Fibroblast of villous mesenchyme (primary cell): ENCODE measurements at regions not wholly inside any gene's neighbourhood (a gene's known extent, or its start where the extent isn't known, plus 50 kb on each side); places are given as distances from the start of the nearest gene placed in this dataset.
A peak's percentile ranks its signal among the peaks of the same experiment; 100 is the strongest.
"Not testable (repeated sequence)": the region's sequence is repeated elsewhere in the genome, so short reads cannot be mapped to it uniquely, and the experiment has no call there.

ENCODE experiments used
- DNase-seq: peaks from one replicate; pipeline ENCODE4 v3.0.0-alpha.2; 2010; ENCODE audit warnings: low read depth
- H3K4me3 ChIP-seq: 2 replicates; pipeline ENCODE4 v1.5.1; 2011; ENCODE audit warnings: low read depth, mild to moderate bottlenecking, low read length
- CTCF ChIP-seq: IDR thresholded peaks from 2 replicates; pipeline ENCODE4 v1.5.1; 2012; ENCODE audit warnings: low read depth, mild to moderate bottlenecking, low read length; ENCODE audit not compliant: insufficient read depth

- no peak overlapping the region for H3K4me3 ChIP-seq
- no peak for TF ChIP-seq CTCF
- peak; percentile 32 for DNase-seq
These were observed 232.8 kb upstream of the HDX start for GRCh38 chrX:84735025-84735424.

- peak; percentile 18 for DNase-seq
- no peak for TF ChIP-seq CTCF
- no peak overlapping the region for H3K4me3 ChIP-seq
These were observed 235.2 kb upstream of the HDX start for GRCh38 chrX:84737471-84737871.

GRCh38 chrX:84747516-84747915, 245.3 kb upstream of the HDX start:
- no peak for DNase-seq
- no peak for TF ChIP-seq CTCF
- H3K4me3 ChIP-seq = no peak overlapping the region

- no peak overlapping the region for H3K4me3 ChIP-seq
- no peak for TF ChIP-seq CTCF
- no peak for DNase-seq
These were observed 246.9 kb upstream of the HDX start for GRCh38 chrX:84748965-84749656.

- H3K4me3 ChIP-seq = no peak overlapping the region
- DNase-seq = no peak
These were observed 243.1 kb upstream of the APOOL start for GRCh38 chrX:84760560-84760959.

GRCh38 chrX:84796321-84796720, 207.4 kb upstream of the APOOL start:
- no peak overlapping the region for H3K4me3 ChIP-seq
- no peak for TF ChIP-seq CTCF
- no peak for DNase-seq

More at GRCh38 chrX:84760560-84760959, 243.1 kb upstream of the APOOL start:
- TF ChIP-seq CTCF = no peak

- no peak for DNase-seq
- no peak overlapping the region for H3K4me3 ChIP-seq
- TF ChIP-seq CTCF = no peak
These were observed 172.8 kb upstream of the APOOL start for GRCh38 chrX:84830836-84831235.

- not testable (repeated sequence) for DNase-seq, H3K4me3 ChIP-seq
These were observed 157.1 kb upstream of the APOOL start for GRCh38 chrX:84846541-84846940.

GRCh38 chrX:84851183-84851582, 152.5 kb upstream of the APOOL start:
- H3K4me3 ChIP-seq, DNase-seq: not testable (repeated sequence)

- DNase-seq, H3K4me3 ChIP-seq: not testable (repeated sequence)
These were observed 146.9 kb upstream of the APOOL start for GRCh38 chrX:84856791-84857190.
